ENCODE measurements at regions not wholly inside any gene's neighbourhood (a gene's known extent, or its start where the extent isn't known, plus 50 kb on each side); places are given as distances from the start of the nearest gene placed in this dataset.

DNA sequence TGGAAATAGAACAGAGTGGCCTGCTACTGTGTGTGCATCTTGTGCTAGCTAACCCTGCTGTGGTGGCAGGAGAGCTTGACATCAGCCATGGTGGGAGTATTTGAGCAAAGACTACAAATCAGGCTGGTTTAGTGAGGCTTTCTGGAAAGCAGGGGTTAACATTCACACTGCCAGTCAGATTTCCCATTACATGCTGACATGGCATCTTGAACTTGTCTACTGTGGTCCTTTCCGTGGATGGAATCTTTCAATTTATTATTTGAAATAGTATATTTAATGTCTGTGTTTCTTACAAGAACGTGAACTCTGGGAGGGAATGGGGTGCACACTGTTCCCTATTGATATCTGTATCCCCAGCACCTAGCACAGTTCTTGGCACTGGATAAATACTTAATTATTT, 60.8 kb downstream of the GCNT4 start:
- TF ChIP-seq CTCF (conservative IDR thresholded peaks at IDR 0.05; ENCODE audit: low read depth, low read length) (no peak), EZH2 (IDR thresholded peaks at IDR 0.05; ENCODE audit: low read length, unreplicated experiment) (no peak)

Measured in PC-3 (cell line).